Mucosa of descending colon (tissue), 3 donors: ENCODE measurements at regions not wholly inside any gene's neighbourhood (a gene's known extent, or its start where the extent isn't known, plus 50 kb on each side); places are given as distances from the start of the nearest gene placed in this dataset.

Source experiments
- ATAC-seq: fragments of 200-7000 bp; cut with Tn5 transposase; one replicate; pipeline ENCODE4 v1.9.1; 2020; ENCODE audit warnings: mild to moderate bottlenecking, moderate library complexity
- DNase-seq, 3 donors: peaks; one replicate each; pipeline ENCODE4 v3.0.0-alpha.2; 2020
- H3K36me3 ChIP-seq: fragments of 200-600 bp; one replicate; pipeline ENCODE4 v1.8.0; 2021; ENCODE audit warnings: low read depth, mild to moderate bottlenecking
- H3K4me1 ChIP-seq: fragments of 200-600 bp; one replicate; pipeline ENCODE4 v1.8.0; 2021; ENCODE audit warnings: low read depth, mild to moderate bottlenecking
- H3K4me3 ChIP-seq: fragments of 200-600 bp; one replicate; pipeline ENCODE4 v1.8.0; 2021; ENCODE audit warnings: mild to moderate bottlenecking
- H3K9me3 ChIP-seq: fragments of 200-600 bp; one replicate; pipeline ENCODE4 v1.8.0; 2021; ENCODE audit warnings: mild to moderate bottlenecking
- CTCF ChIP-seq: fragments of 200-600 bp; IDR thresholded peaks from one replicate; pipeline ENCODE4 v1.8.0; 2022; ENCODE audit warnings: antibody characterized with exemption, mild to moderate bottlenecking
- intact Hi-C, 2 donors: fragments of 100-400 bp; cut with DNase I in 1 of 2; cut with micrococcal nuclease in 1 of 2; formaldehyde crosslinking; loops; one replicate each; pipeline versions ENCODE4 v1.11.0 to v1.11.1; 2022; cut with DNase I, micrococcal nuclease
- donor health status: DM: no; HTN: no; CAD: no; lungs with moderate emphysema.
- donor health status: DM: no; HTN: no; CAD: no.
- donor health status: DM: no; HTN: yes; CAD: no.

GRCh38 chr11:103773059-103773458, 263.4 kb upstream of the DDI1 start:
- no peak for ATAC-seq
- Histone ChIP-seq H3K4me1 (no peaks in the 10 kb centered on the region), H3K36me3 (no peaks in the 10 kb centered on the region), H3K9me3 (no peaks in the 10 kb centered on the region), H3K4me3 (no peak overlapping the region)
- DNase-seq: no peak
- TF ChIP-seq CTCF: no peak
- intact Hi-C loops: no loop called here

- no peak for ATAC-seq
- no peak for DNase-seq
- Histone ChIP-seq H3K36me3 (no peaks in the 10 kb centered on the region), H3K4me3 (no peak overlapping the region), H3K9me3 (no peaks in the 10 kb centered on the region), H3K4me1 (no peaks in the 10 kb centered on the region)
- intact Hi-C loops: no loop called here
- no peak for TF ChIP-seq CTCF
Measured at GRCh38 chr11:103773537-103773936, 262.9 kb upstream of the DDI1 start.

- Histone ChIP-seq H3K9me3 (no peaks in the 10 kb centered on the region), H3K4me3 (no peak overlapping the region), H3K4me1 (no peaks in the 10 kb centered on the region), H3K36me3 (no peaks in the 10 kb centered on the region)
- intact Hi-C loops: no loop called here
- ATAC-seq (no peak), DNase-seq (no peak)
- TF ChIP-seq CTCF: no peak
Measured at GRCh38 chr11:103779054-103779453, 257.4 kb upstream of the DDI1 start.

GRCh38 chr11:103789952-103790351, 246.5 kb upstream of the DDI1 start:
- intact Hi-C loops: no loop called here
- Histone ChIP-seq H3K4me1 (no peaks in the 10 kb centered on the region), H3K36me3 (no peaks in the 10 kb centered on the region), H3K9me3 (peaks cover 7% of the 10 kb centered on the region), H3K4me3 (no peak overlapping the region)
- TF ChIP-seq CTCF: no peak
- no peak for DNase-seq
- no peak for ATAC-seq

GRCh38 chr11:103792981-103793468, 243.4 kb upstream of the DDI1 start:
- no peaks in the 10 kb centered on the region for H3K4me1 ChIP-seq
- H3K9me3 ChIP-seq: peaks cover 7% of the 10 kb centered on the region
- H3K4me3 ChIP-seq: no peak overlapping the region
- no peaks in the 10 kb centered on the region for H3K36me3 ChIP-seq
- no peak for ATAC-seq
- intact Hi-C loops: no loop called here
- no peak for TF ChIP-seq CTCF
- no peak for DNase-seq

GRCh38 chr11:103794262-103794661, 242.2 kb upstream of the DDI1 start:
- no peaks in the 10 kb centered on the region for H3K36me3 ChIP-seq
- H3K4me1 ChIP-seq: no peaks in the 10 kb centered on the region
- no peak for ATAC-seq
- no peak for TF ChIP-seq CTCF
- H3K9me3 ChIP-seq: peaks cover 7% of the 10 kb centered on the region
- H3K4me3 ChIP-seq: no peak overlapping the region
- intact Hi-C loops: no loop called here
- no peak for DNase-seq
